Neuronal stem cell (in vitro differentiated cells): ENCODE measurements at regions not wholly inside any gene's neighbourhood (a gene's known extent, or its start where the extent isn't known, plus 50 kb on each side); places are given as distances from the start of the nearest gene placed in this dataset.

ENCODE experiments used
- DNase-seq: peaks from one replicate; pipeline ENCODE4 v3.0.0-alpha.2; 2013; ENCODE audit warnings: low spot score
- H2AFZ ChIP-seq: one replicate; pipeline ENCODE4 v1.6.1; 2013; ENCODE audit warnings: mild to moderate bottlenecking, low read length, inconsistent platforms
- H2AK5ac ChIP-seq: 2 replicates; pipeline ENCODE4 v1.6.1; 2013; ENCODE audit warnings: low read depth, mild to moderate bottlenecking, inconsistent platforms, low read length, moderate library complexity, mixed read lengths
- H2BK120ac ChIP-seq: 2 replicates; pipeline ENCODE4 v1.6.1; 2013; ENCODE audit warnings: low read depth, mild to moderate bottlenecking, inconsistent platforms, low read length, moderate library complexity, mixed read lengths
- H2BK12ac ChIP-seq: one replicate; pipeline ENCODE4 v1.6.1; 2013; ENCODE audit warnings: low read length, inconsistent platforms
- H2BK15ac ChIP-seq: 2 replicates; pipeline ENCODE4 v1.6.1; 2013; ENCODE audit warnings: mild to moderate bottlenecking, low read length, inconsistent platforms, mixed read lengths
- H2BK5ac ChIP-seq: one replicate; pipeline ENCODE4 v1.6.1; 2013; ENCODE audit warnings: inconsistent platforms, mild to moderate bottlenecking, low read length, moderate library complexity
- H3K14ac ChIP-seq: one replicate; pipeline ENCODE4 v1.6.1; 2013; ENCODE audit warnings: low read length, inconsistent platforms
- H3K18ac ChIP-seq: 2 replicates; pipeline ENCODE4 v1.6.1; 2013; ENCODE audit warnings: low read length, inconsistent platforms
- H3K23ac ChIP-seq: 2 replicates; pipeline ENCODE4 v1.6.1; 2013; ENCODE audit warnings: low read depth, mild to moderate bottlenecking, mixed read lengths, low read length, inconsistent platforms; ENCODE audit not compliant: poor library complexity
- H3K27ac ChIP-seq: replicated peaks from 3 replicates; pipeline ENCODE4 v1.5.1; 2013; ENCODE audit warnings: low read length, inconsistent platforms
- H3K27me3 ChIP-seq, 3 experiments: 2 replicates each; pipeline ENCODE4 v1.6.1; 2013; ENCODE audit warnings: low read length in 3 of 3, mild to moderate bottlenecking in 2 of 3, inconsistent platforms in 1 of 3, low read depth in 1 of 3, mixed read lengths in 1 of 3, moderate library complexity in 1 of 3; ENCODE audit not compliant: control insufficient read depth in 3 of 3, insufficient read depth in 3 of 3
- H3K36me3 ChIP-seq, 2 donors: replicated peaks in 1 of 2; 2 replicates each; pipeline ENCODE4 v1.6.1; 2013; ENCODE audit warnings: low read length in 2 of 2; ENCODE audit not compliant: control insufficient read depth in 2 of 2, insufficient read depth in 2 of 2
- H3K4ac ChIP-seq: 2 replicates; pipeline ENCODE4 v1.6.1; 2013; ENCODE audit warnings: inconsistent platforms, mild to moderate bottlenecking, low read length, moderate library complexity
- H3K4me1 ChIP-seq, 2 donors: 1 replicate in 1 of 2; 2 replicates in 1 of 2; pipeline ENCODE4 v1.6.1; 2013; ENCODE audit warnings: low read length in 2 of 2, low read depth in 1 of 2; ENCODE audit not compliant: control insufficient read depth in 2 of 2, insufficient read depth in 1 of 2
- H3K4me2 ChIP-seq: one replicate; pipeline ENCODE4 v1.6.1; 2013; ENCODE audit warnings: mild to moderate bottlenecking, low read length, inconsistent platforms; ENCODE audit not compliant: insufficient read depth, poor library complexity, severe bottlenecking
- H3K4me3 ChIP-seq, 2 donors: 2 replicates each; pipeline ENCODE4 v1.5.1; 2013; ENCODE audit warnings: low read length in 2 of 2, mild to moderate bottlenecking in 2 of 2, inconsistent platforms in 1 of 2, moderate library complexity in 1 of 2
- H3K79me1 ChIP-seq: one replicate; pipeline ENCODE4 v1.6.1; 2013; ENCODE audit warnings: low read depth, mild to moderate bottlenecking, inconsistent platforms, low read length, moderate library complexity
- H3K9ac ChIP-seq: one replicate; pipeline ENCODE4 v1.6.1; 2013; ENCODE audit warnings: mild to moderate bottlenecking, low read depth, low read length, inconsistent platforms; ENCODE audit not compliant: poor library complexity
- H3K9me3 ChIP-seq, 2 donors: replicated peaks in 1 of 2; 2 replicates each; pipeline versions ENCODE3 to v1.6.1; 2013; ENCODE audit warnings: low read length in 2 of 2, mild to moderate bottlenecking in 2 of 2, inconsistent platforms in 1 of 2, low read depth in 1 of 2, mixed read lengths in 1 of 2, moderate library complexity in 1 of 2; ENCODE audit not compliant: control insufficient read depth in 2 of 2, insufficient read depth in 1 of 2
- H4K8ac ChIP-seq: one replicate; pipeline ENCODE4 v1.6.1; 2013; ENCODE audit warnings: low read depth, mild to moderate bottlenecking, inconsistent platforms, low read length, moderate library complexity
- H4K91ac ChIP-seq: one replicate; pipeline ENCODE4 v1.6.1; 2013; ENCODE audit warnings: low read length, low read depth, mild to moderate bottlenecking, inconsistent platforms; ENCODE audit not compliant: poor library complexity
- WGBS, 2 donors: extraction: QIAGEN DNeasy Blood & Tissue Kit; methylation state at CpG; one replicate each; pipeline ENCODE4 v1.1.7; 2013; ENCODE audit warnings: missing lambda C conversion rate in 2 of 2, mixed read lengths in 1 of 2; ENCODE audit not compliant: insufficient read length in 2 of 2, insufficient replicate concordance in 1 of 2; ENCODE audit errors: extremely low coverage in 2 of 2; 5-methylcytosine and 5-hydroxymethylcytosine counted together

DNA sequence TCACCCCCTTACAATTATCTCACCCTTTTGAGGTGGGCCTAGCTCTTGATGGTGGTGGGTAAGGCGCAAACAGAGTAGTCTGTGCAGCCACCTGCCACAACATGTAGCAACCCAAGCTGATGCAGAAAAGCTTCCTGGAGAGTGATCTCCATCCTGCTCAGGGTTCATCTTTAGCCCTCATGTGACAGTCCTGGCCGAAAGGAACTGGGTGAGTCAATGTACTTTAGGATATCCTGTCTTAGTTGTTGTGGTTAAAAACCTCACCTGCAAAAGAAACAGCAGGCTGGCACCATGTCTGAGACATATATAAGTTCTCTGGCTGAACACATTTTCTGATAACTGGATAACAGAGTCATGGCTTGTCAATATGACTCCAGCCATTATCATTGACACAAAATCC, 183.5 kb upstream of the CPHXL start:
- no peak overlapping the region for H2BK5ac ChIP-seq
- no peak overlapping the region for H3K4ac ChIP-seq
- no peak overlapping the region for H3K4me3 ChIP-seq
- no peak overlapping the region for H2BK120ac ChIP-seq
- no peak for DNase-seq
- H4K91ac ChIP-seq, result no peak overlapping the region
- H3K36me3 ChIP-seq, result no peaks in the 10 kb centered on the region
- H2AK5ac ChIP-seq, result no peak overlapping the region
- no peaks in the 10 kb centered on the region for H3K9me3 ChIP-seq
- no peak overlapping the region for H3K14ac ChIP-seq
- no CpG with 5 or more reads among the region's 2 CpGs for WGBS, 2 donors
- H3K27me3 ChIP-seq, result no peaks in the 10 kb centered on the region
- H3K23ac ChIP-seq, result no peak overlapping the region
- no peak overlapping the region for H2AFZ ChIP-seq
- no peak overlapping the region for H3K4me2 ChIP-seq
- no peaks in the 10 kb centered on the region for H3K79me1 ChIP-seq
- no peak overlapping the region for H3K18ac ChIP-seq
- no peaks in the 10 kb centered on the region for H3K4me1 ChIP-seq
- H4K8ac ChIP-seq, result no peak overlapping the region
- no peak overlapping the region for H3K27ac ChIP-seq
- no peak overlapping the region for H3K9ac ChIP-seq
- H2BK15ac ChIP-seq, result no peak overlapping the region
- H2BK12ac ChIP-seq, result no peak overlapping the region

DNA sequence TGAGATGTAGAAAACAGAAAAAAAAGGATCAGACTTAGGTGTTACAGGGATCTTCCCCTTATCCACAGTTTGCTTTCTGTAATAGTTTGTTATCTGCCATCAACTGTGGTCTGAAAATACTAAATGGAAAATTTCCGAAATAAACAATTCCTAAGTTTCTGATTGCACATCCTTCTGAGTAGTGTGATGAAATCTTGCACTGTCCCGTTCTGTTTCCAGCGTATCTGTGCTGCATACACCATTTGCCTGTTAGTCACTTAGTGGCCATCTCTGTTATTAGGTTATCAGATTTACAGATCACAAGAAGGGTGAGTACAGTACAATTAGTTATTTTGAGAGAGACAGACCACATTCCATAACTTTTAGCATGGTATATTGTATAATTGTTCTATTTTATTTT, 185.6 kb upstream of the CPHXL start:
- Histone ChIP-seq H3K4ac (no peak overlapping the region), H2AFZ (no peak overlapping the region), H3K36me3 (no peaks in the 10 kb centered on the region), H3K23ac (no peak overlapping the region), H2BK15ac (no peak overlapping the region), H3K14ac (no peak overlapping the region), H3K4me2 (no peak overlapping the region), H2AK5ac (no peak overlapping the region), H3K79me1 (no peaks in the 10 kb centered on the region), H3K18ac (no peak overlapping the region), H2BK5ac (no peak overlapping the region), H3K4me1 (no peaks in the 10 kb centered on the region), H4K8ac (no peak overlapping the region), H2BK120ac (no peak overlapping the region), H4K91ac (no peak overlapping the region), H3K9ac (no peak overlapping the region), H2BK12ac (no peak overlapping the region), H3K4me3 (no peak overlapping the region), H3K27me3 (no peaks in the 10 kb centered on the region), H3K27ac (no peak overlapping the region), H3K9me3 (no peaks in the 10 kb centered on the region)
- WGBS, 2 donors, result no CpG with 5 or more reads among the region's 3 CpGs
- DNase-seq, result no peak

DNA sequence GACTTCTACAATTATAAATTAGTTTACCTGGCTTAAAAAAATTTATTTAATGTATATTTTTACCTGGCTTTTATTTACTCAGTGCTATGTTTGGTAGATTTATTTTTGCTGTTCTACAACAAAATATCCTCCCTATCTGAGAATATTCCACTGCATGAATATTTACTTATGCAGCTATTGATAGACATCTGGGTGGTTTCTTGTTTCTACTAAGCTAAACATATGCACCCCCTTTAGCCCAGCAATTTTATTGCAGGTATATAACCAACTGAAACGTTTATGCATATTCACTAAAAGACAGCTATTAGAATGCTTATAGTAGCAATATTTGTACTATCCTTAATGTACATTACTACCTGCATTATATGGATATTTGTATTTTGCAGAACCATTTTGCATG, 187.7 kb upstream of the CPHXL start:
- Histone ChIP-seq H3K9me3 (no peaks in the 10 kb centered on the region), H3K27ac (no peak overlapping the region), H2AK5ac (no peak overlapping the region), H3K79me1 (no peaks in the 10 kb centered on the region), H2AFZ (no peak overlapping the region), H3K36me3 (no peaks in the 10 kb centered on the region), H3K23ac (no peak overlapping the region), H4K8ac (no peak overlapping the region), H4K91ac (no peak overlapping the region), H2BK15ac (no peak overlapping the region), H3K4me2 (no peak overlapping the region), H3K4ac (no peak overlapping the region), H3K4me3 (no peak overlapping the region), H3K4me1 (no peaks in the 10 kb centered on the region), H2BK5ac (no peak overlapping the region), H3K18ac (no peak overlapping the region), H3K27me3 (no peaks in the 10 kb centered on the region), H3K9ac (no peak overlapping the region), H2BK12ac (no peak overlapping the region), H3K14ac (no peak overlapping the region), H2BK120ac (no peak overlapping the region)
- WGBS, 2 donors, result no CpG with 5 or more reads among the region's 1 CpG
- DNase-seq, result no peak

- no peak for DNase-seq
- H3K9ac ChIP-seq, result no peak overlapping the region
These were observed 190.2 kb upstream of the CPHXL start for GRCh38 chr16:75916451-75916850.

More at GRCh38 chr16:75916451-75916850, 190.2 kb upstream of the CPHXL start:
- Histone ChIP-seq H2BK15ac (no peak overlapping the region), H3K4ac (no peak overlapping the region), H3K18ac (no peak overlapping the region), H3K4me2 (no peak overlapping the region), H2AFZ (no peak overlapping the region), H3K36me3 (no peaks in the 10 kb centered on the region), H3K27me3 (no peaks in the 10 kb centered on the region), H2BK5ac (no peak overlapping the region), H2BK120ac (no peak overlapping the region), H3K9me3 (no peaks in the 10 kb centered on the region), H3K79me1 (no peaks in the 10 kb centered on the region), H3K4me1 (no peaks in the 10 kb centered on the region), H3K23ac (no peak overlapping the region), H4K8ac (no peak overlapping the region), H2AK5ac (no peak overlapping the region), H3K14ac (no peak overlapping the region), H3K27ac (no peak overlapping the region), H3K4me3 (no peak overlapping the region), H2BK12ac (no peak overlapping the region), H4K91ac (no peak overlapping the region)
- no CpG with 5 or more reads among the region's 6 CpGs for WGBS, 2 donors
